ENCODE measurements at regions not wholly inside any gene's neighbourhood (a gene's known extent, or its start where the extent isn't known, plus 50 kb on each side); places are given as distances from the start of the nearest gene placed in this dataset.

DNA sequence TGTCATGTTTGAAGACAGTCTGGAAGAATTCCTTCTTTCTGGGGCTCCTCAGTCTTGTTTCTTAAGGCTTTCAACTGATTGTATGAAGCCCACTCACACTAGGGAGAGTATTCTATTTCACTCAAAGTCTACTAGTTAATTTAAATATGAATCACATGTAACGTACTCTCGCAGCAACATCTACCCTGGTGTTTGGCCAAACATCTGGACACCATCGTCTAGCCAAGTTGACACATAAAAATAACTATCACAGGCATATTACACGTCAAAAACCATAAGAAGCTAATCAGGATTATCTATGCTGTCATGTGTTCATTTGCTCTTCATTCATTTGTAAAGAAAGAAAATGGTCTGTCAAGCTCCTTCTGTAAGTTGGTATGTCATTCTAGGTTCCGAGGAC is 787.4 kb downstream of the KCNJ2 start:
- no peak for DNase-seq
- no peak overlapping the region for H3K4me3 ChIP-seq
- TF ChIP-seq POLR2AphosphoS5 (IDR thresholded peaks at IDR 0.05) (no peak), POLR2A (IDR thresholded peaks at IDR 0.05) (no peak)
- no peaks in the 10 kb centered on the region for H3K27me3 ChIP-seq
- no peak overlapping the region for H3K27ac ChIP-seq
- H3K4me1 ChIP-seq: no peaks in the 10 kb centered on the region
- 65 to 72% (median 69%) methylated on average over 5 of the region's 5 CpGs for WGBS, 5 donors
- peaks cover 0 to 7% (median 0%) of the 10 kb centered on the region in 4 donors for H3K9me3 ChIP-seq
- no peaks in the 10 kb centered on the region for H3K36me3 ChIP-seq
- intact Hi-C loops (cut with DNase I; ENCODE audit: low total_unique reads): no loop called here

DNA sequence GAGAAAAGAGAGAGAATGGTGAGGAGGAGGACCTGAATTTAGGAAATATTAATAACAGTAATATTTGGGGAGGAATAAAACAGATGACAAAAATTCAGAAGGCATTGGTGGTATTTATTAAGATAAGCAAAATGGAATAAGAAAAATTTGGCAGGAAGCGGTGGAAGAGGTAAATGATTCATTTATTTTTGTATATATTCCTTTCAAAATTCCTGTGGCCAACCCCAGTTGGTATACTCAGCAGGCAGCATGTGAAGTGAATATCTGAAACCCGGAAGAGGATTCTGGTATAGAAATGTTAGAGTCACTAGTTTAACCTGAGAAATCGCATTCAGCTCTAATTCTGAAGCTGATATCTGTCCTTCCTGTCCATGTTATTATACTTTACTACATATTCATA is 792.0 kb downstream of the KCNJ2 start:
- no peak for DNase-seq
- TF ChIP-seq POLR2AphosphoS5 (IDR thresholded peaks at IDR 0.05) (no peak), POLR2A (IDR thresholded peaks at IDR 0.05) (no peak), EP300 (IDR thresholded peaks at IDR 0.05) (no peak)
- TF ChIP-seq, protein P1, sequence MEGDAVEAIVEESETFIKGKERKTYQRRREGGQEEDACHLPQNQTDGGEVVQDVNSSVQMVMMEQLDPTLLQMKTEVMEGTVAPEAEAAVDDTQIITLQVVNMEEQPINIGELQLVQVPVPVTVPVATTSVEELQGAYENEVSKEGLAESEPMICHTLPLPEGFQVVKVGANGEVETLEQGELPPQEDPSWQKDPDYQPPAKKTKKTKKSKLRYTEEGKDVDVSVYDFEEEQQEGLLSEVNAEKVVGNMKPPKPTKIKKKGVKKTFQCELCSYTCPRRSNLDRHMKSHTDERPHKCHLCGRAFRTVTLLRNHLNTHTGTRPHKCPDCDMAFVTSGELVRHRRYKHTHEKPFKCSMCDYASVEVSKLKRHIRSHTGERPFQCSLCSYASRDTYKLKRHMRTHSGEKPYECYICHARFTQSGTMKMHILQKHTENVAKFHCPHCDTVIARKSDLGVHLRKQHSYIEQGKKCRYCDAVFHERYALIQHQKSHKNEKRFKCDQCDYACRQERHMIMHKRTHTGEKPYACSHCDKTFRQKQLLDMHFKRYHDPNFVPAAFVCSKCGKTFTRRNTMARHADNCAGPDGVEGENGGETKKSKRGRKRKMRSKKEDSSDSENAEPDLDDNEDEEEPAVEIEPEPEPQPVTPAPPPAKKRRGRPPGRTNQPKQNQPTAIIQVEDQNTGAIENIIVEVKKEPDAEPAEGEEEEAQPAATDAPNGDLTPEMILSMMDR (IDR thresholded peaks at IDR 0.05): no peak
- Histone ChIP-seq H3K9me3 (peaks cover 0 to 8% (median 5%) of the 10 kb centered on the region in 4 donors), H3K4me3 (no peak overlapping the region), H3K27ac (no peak overlapping the region), H3K27me3 (no peaks in the 10 kb centered on the region), H3K4me1 (no peaks in the 10 kb centered on the region), H3K36me3 (no peaks in the 10 kb centered on the region)
- intact Hi-C loops (cut with DNase I; ENCODE audit: low total_unique reads): no loop called here
- WGBS, 5 donors: 86 to 94% (median 90%) methylated on average over 3 of the region's 3 CpGs

DNA sequence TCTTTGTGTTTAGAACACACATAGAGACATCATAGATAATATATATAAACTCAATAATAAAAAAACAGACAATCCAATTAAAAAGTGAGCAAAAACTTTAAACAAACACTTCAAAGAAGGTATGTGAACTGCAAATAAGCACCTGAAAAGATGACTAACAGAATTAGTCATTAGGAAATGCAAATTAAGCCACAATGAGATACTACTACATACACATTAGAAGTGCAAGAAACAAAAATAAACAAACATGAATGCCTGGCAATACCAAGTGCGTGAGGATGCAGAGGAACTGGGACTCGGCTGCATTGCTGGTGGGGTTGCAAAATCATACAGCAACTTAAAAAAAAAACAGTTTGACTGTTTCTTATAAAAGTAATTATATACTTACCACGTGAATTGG is 799.0 kb downstream of the KCNJ2 start:
- no peak overlapping the region for H3K27ac ChIP-seq
- no peaks in the 10 kb centered on the region for H3K4me1 ChIP-seq
- intact Hi-C loops (cut with DNase I; ENCODE audit: low total_unique reads): no loop called here
- 75 to 85% (median 81%) methylated on average over 3 of the region's 3 CpGs for WGBS, 5 donors
- DNase-seq: no peak
- TF ChIP-seq POLR2AphosphoS5 (IDR thresholded peaks at IDR 0.05) (no peak), POLR2A (IDR thresholded peaks at IDR 0.05) (no peak)
- TF ChIP-seq, protein P1 (IDR thresholded peaks at IDR 0.05): no peak
- H3K4me3 ChIP-seq: no peak overlapping the region
- no peaks in the 10 kb centered on the region for H3K36me3 ChIP-seq
- no peaks in the 10 kb centered on the region for H3K27me3 ChIP-seq
- H3K9me3 ChIP-seq: peaks cover 0 to 13% (median 9%) of the 10 kb centered on the region in 4 donors

DNA sequence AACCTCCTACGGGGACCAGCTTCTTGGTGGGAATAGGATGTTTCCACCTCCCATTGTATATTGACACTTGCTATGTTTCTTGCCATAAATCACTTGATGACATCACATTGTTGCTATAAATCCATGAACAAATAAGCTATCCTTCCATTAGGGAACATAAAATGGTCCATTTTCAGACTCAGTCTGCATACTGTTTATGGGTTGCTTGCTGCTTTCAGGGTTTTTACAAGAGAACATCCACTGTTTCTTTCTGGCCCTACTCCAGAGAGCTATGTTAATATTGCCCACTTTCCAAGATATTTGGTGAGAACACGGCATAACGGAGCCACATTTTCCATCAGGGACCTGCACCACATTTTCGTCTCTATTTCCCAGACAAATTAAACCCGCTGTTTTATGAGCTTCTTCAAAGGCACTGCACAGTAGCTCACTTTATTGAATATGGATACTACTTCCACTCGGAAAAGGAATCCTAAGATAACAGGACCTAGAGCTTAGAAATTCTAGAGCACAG is 800.2 kb downstream of the KCNJ2 start:
- no peaks in the 10 kb centered on the region for H3K4me1 ChIP-seq
- H3K9me3 ChIP-seq: peaks cover 0 to 13% (median 9%) of the 10 kb centered on the region in 4 donors
- TF ChIP-seq, protein P1 (IDR thresholded peaks at IDR 0.05): no peak
- no peaks in the 10 kb centered on the region for H3K36me3 ChIP-seq
- H3K27ac ChIP-seq: no peak overlapping the region
- DNase-seq: no peak
- H3K4me3 ChIP-seq: no peak overlapping the region
- 85 to 88% (median 86%) methylated on average over 6 of the region's 6 CpGs for WGBS, 5 donors
- intact Hi-C loops (cut with DNase I; ENCODE audit: low total_unique reads): no loop called here
- no peaks in the 10 kb centered on the region for H3K27me3 ChIP-seq

DNA sequence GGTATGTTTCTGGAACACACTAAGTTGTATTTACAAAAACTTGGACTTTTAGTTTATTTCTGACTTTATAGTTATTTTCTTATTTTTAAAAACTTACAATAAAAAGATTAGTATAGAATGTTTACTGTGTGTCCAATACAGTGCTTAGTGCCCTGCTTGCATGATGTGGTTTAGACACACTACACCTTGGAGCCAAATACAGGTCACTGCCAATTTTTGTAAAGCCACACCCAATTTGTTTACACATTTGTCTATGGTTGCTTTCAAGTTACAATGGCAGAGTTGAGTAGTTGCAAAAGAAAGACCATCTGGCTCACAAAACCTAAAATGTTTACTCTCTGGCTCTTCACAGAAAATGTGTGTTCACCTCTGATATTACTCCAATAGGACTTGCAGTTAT is 807.1 kb downstream of the KCNJ2 start:
- intact Hi-C loops (cut with DNase I; ENCODE audit: low total_unique reads): no loop called here
- TF ChIP-seq, protein P1 (IDR thresholded peaks at IDR 0.05): no peak
- no peak for TF ChIP-seq POLR2A (IDR thresholded peaks at IDR 0.05)
- no peak for TF ChIP-seq POLR2AphosphoS5 (IDR thresholded peaks at IDR 0.05)
- TF ChIP-seq EP300 (IDR thresholded peaks at IDR 0.05): no peak
- Histone ChIP-seq H3K9me3 (peaks cover 0 to 5% (median 0%) of the 10 kb centered on the region in 4 donors), H3K27me3 (no peaks in the 10 kb centered on the region), H3K4me3 (no peak overlapping the region), H3K36me3 (no peaks in the 10 kb centered on the region), H3K4me1 (no peaks in the 10 kb centered on the region), H3K27ac (no peak overlapping the region)
- DNase-seq: no peak

All from stomach (tissue), 8 donors.